Ramos (cell line): ENCODE measurements at regions not wholly inside any gene's neighbourhood (a gene's known extent, or its start where the extent isn't known, plus 50 kb on each side); places are given as distances from the start of the nearest gene placed in this dataset.

Experiments used
- in situ Hi-C: fragments of 300-500 bp; cut with MboI; formaldehyde crosslinking; loops from one replicate; pipeline ENCODE4 v1.14.3; 2022; ENCODE audit warnings: low sequenced_read_pairs; ENCODE audit not compliant: unreplicated experiment

- in situ Hi-C loops, result no loop called here
Measured at GRCh38 chr7:95669513-95669912, 73.2 kb upstream of the PDK4 start.

GRCh38 chr7:95668504-95669018 lies 72.2 kb upstream of the PDK4 start:
- in situ Hi-C loops, result no loop called here

GRCh38 chr7:95662987-95663386 lies 66.7 kb upstream of the PDK4 start:
- in situ Hi-C loops, result no loop called here

- in situ Hi-C loops, result no loop called here
Measured at GRCh38 chr7:95660023-95660434, 63.7 kb upstream of the PDK4 start.

GRCh38 chr7:95658676-95659075 lies 62.4 kb upstream of the PDK4 start:
- in situ Hi-C loops, result no loop called here

GRCh38 chr7:95649546-95649945 lies 53.2 kb upstream of the PDK4 start:
- in situ Hi-C loops, result no loop called here

GRCh38 chr7:95646350-95646749 lies 50.0 kb upstream of the PDK4 start:
- in situ Hi-C loops, result no loop called here
